ENCODE measurements at regions not wholly inside any gene's neighbourhood (a gene's known extent, or its start where the extent isn't known, plus 50 kb on each side); places are given as distances from the start of the nearest gene placed in this dataset.

DNA sequence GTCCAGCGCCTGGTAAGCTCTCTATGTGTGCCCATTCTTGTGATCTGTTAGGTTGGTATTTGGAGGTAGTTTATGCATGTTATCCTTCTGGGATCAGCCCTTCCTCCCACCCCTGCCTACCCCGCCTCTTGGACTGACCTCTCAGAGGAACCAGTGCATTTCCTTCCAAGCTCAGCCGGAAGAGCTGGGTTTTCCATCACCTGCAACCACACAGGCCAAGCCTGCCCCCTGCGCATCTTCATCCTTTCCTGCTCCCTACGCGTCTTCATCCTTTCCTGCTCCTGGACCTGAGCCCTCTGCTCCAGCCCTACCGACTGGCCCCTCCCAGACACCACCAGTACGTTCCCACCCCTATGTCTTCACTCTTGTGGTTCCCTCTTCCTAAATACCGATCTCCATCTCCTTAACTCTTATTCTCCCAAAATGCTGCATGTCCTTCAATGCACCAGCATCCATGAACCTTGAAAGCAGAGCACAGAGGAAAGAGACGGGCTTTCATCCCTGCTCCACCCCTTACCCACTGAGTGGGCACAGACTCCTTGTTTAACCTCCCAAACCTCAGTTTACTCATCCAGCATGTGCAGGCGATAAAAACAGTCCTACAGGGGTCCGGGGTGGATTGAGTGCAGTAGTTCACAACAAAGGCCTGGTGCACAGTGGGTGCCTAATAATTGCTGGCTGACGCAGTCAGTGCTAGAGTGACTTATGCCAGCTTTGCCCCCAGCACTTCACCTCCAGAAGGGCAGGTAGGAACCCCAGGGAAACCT is 526.3 kb downstream of the MATN1 start:
- TF ChIP-seq POLR2A (IDR thresholded peaks at IDR 0.05) = no peak
- no peak for TF ChIP-seq CTCF (IDR thresholded peaks at IDR 0.05)
- no peak for TF ChIP-seq EP300 (IDR thresholded peaks at IDR 0.05)
- no peak for DNase-seq (ENCODE audit: low spot score in 2 of 2)
- 35 to 45% methylated on average over 13 of the region's 13 CpGs for WGBS, 2 donors
- Histone ChIP-seq H3K4me3 (no peak overlapping the region), H3K36me3 (no peaks in the 10 kb centered on the region), H3K9me3 (peaks cover 0 to 4% (median 0%) of the 10 kb centered on the region in 4 donors), H3K27ac (no peak overlapping the region), H3K4me1 (peaks cover 0 to 12% (median 0%) of the 10 kb centered on the region in 4 donors), H3K27me3 (no peaks in the 10 kb centered on the region)

DNA sequence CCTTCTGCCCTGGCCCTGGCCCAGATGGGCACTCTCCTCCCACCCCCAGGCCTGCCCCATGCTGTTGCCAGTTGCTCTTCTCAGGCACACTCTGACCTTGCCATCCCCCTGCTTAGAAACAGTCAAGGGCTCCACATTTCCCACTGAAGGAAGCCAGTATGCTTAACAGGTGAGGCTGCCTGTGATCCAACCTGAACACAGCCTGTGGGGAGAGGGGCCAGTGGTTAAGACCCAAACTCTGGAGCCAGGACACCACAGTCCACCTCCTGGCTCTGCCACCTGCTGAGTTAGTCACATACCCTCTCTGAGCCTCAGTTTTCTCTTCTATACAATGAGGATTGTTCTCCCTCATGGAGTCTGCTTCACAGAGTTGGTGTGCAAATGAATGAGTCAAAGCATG is 526.9 kb downstream of the MATN1 start:
- H3K9me3 ChIP-seq = peaks cover 0 to 7% (median 0%) of the 10 kb centered on the region in 4 donors
- no peak for DNase-seq (ENCODE audit: low spot score in 2 of 2)
- H3K27ac ChIP-seq = no peak overlapping the region
- peaks cover 0 to 12% (median 0%) of the 10 kb centered on the region in 4 donors for H3K4me1 ChIP-seq
- no peak overlapping the region for H3K4me3 ChIP-seq
- no peaks in the 10 kb centered on the region for H3K36me3 ChIP-seq
- no peaks in the 10 kb centered on the region for H3K27me3 ChIP-seq
- TF ChIP-seq POLR2A (IDR thresholded peaks at IDR 0.05) = no peak
- no peak for TF ChIP-seq EP300 (IDR thresholded peaks at IDR 0.05)
- no peak for TF ChIP-seq CTCF (IDR thresholded peaks at IDR 0.05)

- Histone ChIP-seq H3K4me1 (peaks cover 0 to 17% (median 4%) of the 10 kb centered on the region in 4 donors), H3K27me3 (no peaks in the 10 kb centered on the region), H3K27ac (no peak overlapping the region), H3K36me3 (no peaks in the 10 kb centered on the region), H3K4me3 (no peak overlapping the region), H3K9me3 (peaks cover 0 to 7% (median 0%) of the 10 kb centered on the region in 4 donors)
- 77 to 78% methylated on average over 17 of the region's 17 CpGs for WGBS, 2 donors
- no peak for TF ChIP-seq POLR2A (IDR thresholded peaks at IDR 0.05)
- no peak for TF ChIP-seq EP300 (IDR thresholded peaks at IDR 0.05)
- no peak for TF ChIP-seq CTCF (IDR thresholded peaks at IDR 0.05)
- DNase-seq (ENCODE audit: low spot score in 2 of 2) = no peak
Observed at GRCh38 chr1:30195424-30196134, 527.8 kb downstream of the MATN1 start.

DNA sequence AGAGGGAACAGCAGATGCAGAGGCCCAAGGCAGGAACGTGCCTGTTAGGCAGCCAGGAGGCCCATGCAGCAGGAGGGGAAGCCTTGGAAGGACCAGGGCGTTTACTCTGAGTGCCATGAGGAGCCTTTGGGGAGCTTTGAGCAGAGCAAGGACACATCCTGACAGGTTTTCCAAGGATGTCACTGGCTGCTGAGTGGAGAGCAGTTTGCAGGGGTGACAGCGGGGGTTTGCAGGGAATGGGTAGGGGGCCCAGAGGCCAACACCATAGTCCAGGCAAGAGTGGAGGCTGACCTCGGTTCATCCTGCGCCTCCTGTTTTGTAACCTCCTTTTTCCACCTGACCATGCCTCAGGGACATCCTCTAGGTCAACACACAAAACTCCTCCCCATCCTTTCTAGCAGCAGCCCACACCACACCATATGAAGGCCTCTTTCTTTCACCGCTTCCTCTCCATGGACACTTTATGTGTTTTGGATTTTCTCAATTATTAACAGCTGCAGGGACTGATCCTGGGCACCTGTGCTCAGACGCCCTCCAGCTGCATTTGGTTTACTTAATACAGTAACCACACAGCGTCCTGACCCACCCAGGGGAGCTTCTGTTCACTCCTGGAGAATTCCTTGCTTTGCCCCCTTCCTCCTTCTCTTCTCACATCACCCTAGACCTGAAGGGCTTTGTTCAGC is 528.5 kb downstream of the MATN1 start:
- Histone ChIP-seq H3K27ac (no peak overlapping the region), H3K4me1 (peaks cover 0 to 18% (median 6%) of the 10 kb centered on the region in 4 donors), H3K36me3 (no peaks in the 10 kb centered on the region), H3K27me3 (no peaks in the 10 kb centered on the region), H3K4me3 (no peak overlapping the region), H3K9me3 (peaks cover 0 to 4% (median 0%) of the 10 kb centered on the region in 4 donors)
- no peak for TF ChIP-seq POLR2A (IDR thresholded peaks at IDR 0.05)
- 66 to 68% methylated on average over 8 of the region's 8 CpGs for WGBS, 2 donors
- no peak for DNase-seq (ENCODE audit: low spot score in 2 of 2)

GRCh38 chr1:30194046-30194619 is 529.3 kb downstream of the MATN1 start:
- Histone ChIP-seq H3K4me1 (peaks cover 0 to 18% (median 6%) of the 10 kb centered on the region in 4 donors), H3K27ac (no peak overlapping the region), H3K9me3 (peaks cover 0 to 3% (median 0%) of the 10 kb centered on the region in 4 donors), H3K4me3 (no peak overlapping the region), H3K27me3 (no peaks in the 10 kb centered on the region), H3K36me3 (no peaks in the 10 kb centered on the region)
- DNase-seq (ENCODE audit: low spot score in 2 of 2) = no peak
- TF ChIP-seq EP300 (IDR thresholded peaks at IDR 0.05) (no peak), POLR2A (IDR thresholded peaks at IDR 0.05) (no peak), CTCF (IDR thresholded peaks at IDR 0.05) (no peak)
- WGBS, 2 donors = 52 to 54% methylated on average over 6 of the region's 6 CpGs
